ENCODE measurements at regions not wholly inside any gene's neighbourhood (a gene's known extent, or its start where the extent isn't known, plus 50 kb on each side); places are given as distances from the start of the nearest gene placed in this dataset.

- DNase-seq (ENCODE audit: low read depth) = peak; percentile 45
- no peak for TF ChIP-seq MYC (IDR thresholded peaks at IDR 0.05; ENCODE audit: low read depth, low read length)
- TF ChIP-seq CTCF (IDR thresholded peaks at IDR 0.05; ENCODE audit: low read depth, low read length) = peak; percentile 13
- no peak overlapping the region for H3K4me3 ChIP-seq (ENCODE audit: low read depth, low read length)
Observed at GRCh38 chr3:43162230-43163084, 56.6 kb upstream of the POMGNT2 start.

GRCh38 chr3:43161684-43162229 lies 55.9 kb upstream of the POMGNT2 start:
- DNase-seq (ENCODE audit: low read depth) = no peak
- no peak overlapping the region for H3K4me3 ChIP-seq (ENCODE audit: low read depth, low read length)
- TF ChIP-seq MYC (IDR thresholded peaks at IDR 0.05; ENCODE audit: low read depth, low read length) (no peak), POLR2A (IDR thresholded peaks at IDR 0.05; ENCODE audit: extremely low read depth, insufficient read length) (no peak), CTCF (IDR thresholded peaks at IDR 0.05; ENCODE audit: low read depth, low read length) (no peak), MAX (IDR thresholded peaks at IDR 0.05; ENCODE audit: low read depth, low read length) (no peak)

- no peak overlapping the region for H3K4me3 ChIP-seq (ENCODE audit: low read depth, low read length)
- no peak for TF ChIP-seq CTCF (IDR thresholded peaks at IDR 0.05; ENCODE audit: low read depth, low read length)
- no peak for TF ChIP-seq POLR2A (IDR thresholded peaks at IDR 0.05; ENCODE audit: extremely low read depth, insufficient read length)
- TF ChIP-seq MYC (IDR thresholded peaks at IDR 0.05; ENCODE audit: low read depth, low read length) = no peak
- TF ChIP-seq MAX (IDR thresholded peaks at IDR 0.05; ENCODE audit: low read depth, low read length) = no peak
- DNase-seq (ENCODE audit: low read depth) = no peak
Observed at GRCh38 chr3:43160664-43161063, 54.8 kb upstream of the POMGNT2 start.

- H3K4me3 ChIP-seq (ENCODE audit: low read depth, low read length) = no peak overlapping the region
- no peak for TF ChIP-seq POLR2A (IDR thresholded peaks at IDR 0.05; ENCODE audit: extremely low read depth, insufficient read length)
- TF ChIP-seq CTCF (IDR thresholded peaks at IDR 0.05; ENCODE audit: low read depth, low read length) = no peak
- TF ChIP-seq MYC (IDR thresholded peaks at IDR 0.05; ENCODE audit: low read depth, low read length) = no peak
- TF ChIP-seq MAX (IDR thresholded peaks at IDR 0.05; ENCODE audit: low read depth, low read length) = no peak
Observed at GRCh38 chr3:43159876-43160255, 54.0 kb upstream of the POMGNT2 start.

GRCh38 chr3:43159131-43159875 lies 53.4 kb upstream of the POMGNT2 start:
- DNase-seq (ENCODE audit: low read depth) = no peak
- no peak for TF ChIP-seq CTCF (IDR thresholded peaks at IDR 0.05; ENCODE audit: low read depth, low read length)
- TF ChIP-seq MAX (IDR thresholded peaks at IDR 0.05; ENCODE audit: low read depth, low read length) = no peak
- no peak for TF ChIP-seq POLR2A (IDR thresholded peaks at IDR 0.05; ENCODE audit: extremely low read depth, insufficient read length)
- TF ChIP-seq MYC (IDR thresholded peaks at IDR 0.05; ENCODE audit: low read depth, low read length) = no peak
- no peak overlapping the region for H3K4me3 ChIP-seq (ENCODE audit: low read depth, low read length)

More at GRCh38 chr3:43159876-43160255, 54.0 kb upstream of the POMGNT2 start:
- no peak for DNase-seq (ENCODE audit: low read depth)
